HG03060 (cell line): ENCODE measurements at regions not wholly inside any gene's neighbourhood (a gene's known extent, or its start where the extent isn't known, plus 50 kb on each side); places are given as distances from the start of the nearest gene placed in this dataset.
"Not testable (repeated sequence)": the region's sequence is repeated elsewhere in the genome, so short reads cannot be mapped to it uniquely, and the experiment has no call there.

Experiments
- ATAC-seq: cut with Tn5 transposase; IDR thresholded peaks from one replicate; pipeline ENCODE4 v1.9.1; 2021; ENCODE audit warnings: low read depth, moderate number of reproducible peaks; ENCODE audit not compliant: unreplicated experiment

DNA sequence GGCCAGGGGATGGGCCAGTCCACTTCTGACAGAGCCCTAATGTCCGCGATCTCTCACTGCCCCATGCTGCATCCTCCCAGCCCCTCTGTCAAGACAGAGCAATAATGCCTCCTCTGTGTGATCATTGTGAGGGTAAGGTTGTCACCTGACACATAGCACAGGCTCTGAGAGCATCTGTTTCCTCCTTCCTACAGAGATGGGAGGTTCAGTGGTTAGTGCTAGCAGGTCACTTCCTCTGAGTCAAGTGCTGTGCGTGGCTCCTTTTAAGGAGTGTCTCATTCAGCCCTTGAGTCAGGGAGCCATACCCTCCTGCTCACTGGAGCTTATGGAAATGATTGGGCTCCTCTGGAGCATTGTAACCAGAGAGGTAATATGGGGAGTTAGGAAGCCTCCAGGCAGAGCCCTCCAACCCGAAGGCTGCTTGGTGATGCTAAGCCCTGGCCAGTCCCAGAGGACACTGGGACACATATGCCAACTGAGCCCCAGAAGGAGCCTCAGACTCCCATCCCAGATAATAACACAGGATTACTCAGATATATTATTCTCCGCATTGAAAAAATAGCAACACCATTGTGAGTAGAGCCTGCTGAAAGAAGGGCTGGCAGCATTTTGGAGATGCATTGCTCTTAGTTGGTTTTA, 189.0 kb downstream of the GALNT1 start:
- ATAC-seq, result no peak

DNA sequence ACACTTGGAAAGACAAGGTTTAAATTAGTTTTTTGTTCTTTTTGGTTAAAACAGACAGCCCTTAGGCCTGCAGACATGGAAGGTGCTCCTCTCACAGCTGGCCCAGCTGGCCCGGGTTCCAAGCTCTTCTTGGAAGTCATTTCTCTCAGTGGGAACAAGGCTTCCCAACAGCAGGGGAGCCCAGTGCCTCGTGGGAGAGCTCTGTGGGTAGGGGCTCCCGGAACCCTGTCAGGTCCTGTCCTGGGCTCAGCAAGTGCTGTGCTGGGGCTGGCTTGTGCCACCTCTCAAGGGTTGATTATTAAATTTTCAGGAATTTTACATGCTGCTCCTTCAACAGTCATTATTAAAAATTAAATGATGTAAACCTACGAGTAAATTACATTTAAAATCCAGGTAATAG, 189.6 kb downstream of the GALNT1 start:
- ATAC-seq, result no peak

DNA sequence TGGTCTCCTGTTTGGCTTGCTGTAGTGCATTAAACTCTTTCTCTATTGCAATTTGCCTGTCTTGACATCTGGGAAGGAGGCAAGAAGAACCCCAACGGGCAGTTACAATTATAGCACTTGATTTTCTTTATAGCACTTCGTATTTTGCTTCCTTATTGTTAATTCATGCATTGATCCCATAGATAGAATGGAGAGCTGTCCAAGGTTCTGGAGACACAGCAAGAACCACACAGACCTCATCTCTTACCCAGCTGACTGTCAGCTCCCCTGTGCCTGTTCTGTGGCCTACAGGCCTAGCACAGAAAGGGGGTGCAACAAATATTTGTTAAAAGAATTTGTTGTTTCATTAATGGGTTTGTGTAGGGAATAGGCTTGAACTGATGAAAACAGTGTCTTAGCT, 194.3 kb downstream of the GALNT1 start:
- no peak for ATAC-seq

DNA sequence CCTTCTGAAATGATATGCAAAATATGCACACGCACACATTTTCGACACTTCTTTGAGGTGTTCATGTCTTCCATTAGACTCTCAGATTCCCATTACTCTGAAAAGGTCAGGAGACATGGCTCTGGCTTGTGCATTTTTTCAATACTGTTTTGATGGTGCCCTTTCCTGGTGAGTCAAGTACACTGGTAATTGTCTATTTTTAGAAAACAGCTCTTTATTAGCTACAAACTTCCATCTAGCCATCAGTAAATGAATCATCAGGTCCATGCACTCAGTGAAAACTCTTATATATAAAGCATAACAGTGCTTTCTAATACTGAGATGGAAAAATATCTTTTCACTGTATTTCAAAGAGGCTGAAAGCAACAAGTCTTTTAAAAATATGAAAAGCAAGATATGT, 194.9 kb downstream of the GALNT1 start:
- no peak for ATAC-seq

DNA sequence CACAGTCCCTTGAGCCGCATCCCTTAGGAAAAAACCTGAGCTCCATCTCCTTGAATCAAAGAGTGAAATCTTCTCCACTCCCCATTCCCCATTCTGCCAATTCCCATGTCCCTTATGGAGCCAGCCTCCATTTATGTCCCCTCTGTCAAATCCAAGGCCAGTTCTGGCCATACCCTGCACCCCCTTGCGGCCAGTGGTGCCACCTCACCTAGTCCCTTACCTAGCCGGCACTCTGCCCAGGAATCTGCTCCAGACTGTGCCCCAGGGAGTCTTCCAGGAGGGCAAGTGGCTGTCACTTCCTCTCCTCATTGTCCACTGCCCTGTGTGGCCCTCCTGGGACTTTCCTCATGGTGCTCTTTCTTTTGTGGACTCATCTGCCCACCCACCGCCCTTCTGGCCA, 195.4 kb upstream of the RMP24 start:
- ATAC-seq, result no peak

DNA sequence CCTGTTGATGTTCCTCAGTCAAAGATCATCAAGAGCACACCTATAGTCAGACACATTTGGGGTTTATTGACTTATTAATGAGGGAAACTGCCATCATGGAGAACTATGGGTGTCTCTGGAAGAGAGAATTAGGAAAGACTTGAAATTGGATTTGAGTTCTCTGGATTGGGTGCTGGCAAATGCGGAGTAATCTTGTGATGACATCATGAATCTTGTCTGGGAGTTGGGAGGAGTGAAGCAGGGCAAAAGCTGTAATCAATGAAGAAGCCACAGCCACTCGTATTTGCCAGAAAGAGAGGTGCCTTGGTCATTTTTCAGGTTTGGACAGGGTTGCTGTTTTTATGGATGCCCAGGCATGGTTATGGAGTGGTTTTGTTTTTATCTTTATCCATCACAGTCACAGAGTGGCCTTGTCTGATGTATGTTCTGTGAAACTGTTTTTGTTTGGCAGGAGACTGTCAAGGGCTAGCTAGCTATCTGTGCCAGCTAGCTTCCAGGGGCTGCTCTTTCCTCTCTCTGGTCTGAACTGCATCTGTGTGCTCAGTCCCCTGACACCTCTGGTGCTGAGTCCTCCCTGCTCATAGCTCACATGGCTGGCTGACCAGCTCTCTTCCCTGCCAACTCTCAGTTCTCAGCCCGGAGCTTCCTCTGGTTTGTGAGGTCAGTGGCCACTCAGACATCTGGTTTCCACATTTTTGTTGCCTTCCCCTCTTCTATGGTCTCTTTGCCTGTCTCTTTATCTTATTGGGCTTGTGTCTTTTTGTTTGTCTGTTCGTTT, 193.4 kb upstream of the RMP24 start:
- no peak for ATAC-seq

DNA sequence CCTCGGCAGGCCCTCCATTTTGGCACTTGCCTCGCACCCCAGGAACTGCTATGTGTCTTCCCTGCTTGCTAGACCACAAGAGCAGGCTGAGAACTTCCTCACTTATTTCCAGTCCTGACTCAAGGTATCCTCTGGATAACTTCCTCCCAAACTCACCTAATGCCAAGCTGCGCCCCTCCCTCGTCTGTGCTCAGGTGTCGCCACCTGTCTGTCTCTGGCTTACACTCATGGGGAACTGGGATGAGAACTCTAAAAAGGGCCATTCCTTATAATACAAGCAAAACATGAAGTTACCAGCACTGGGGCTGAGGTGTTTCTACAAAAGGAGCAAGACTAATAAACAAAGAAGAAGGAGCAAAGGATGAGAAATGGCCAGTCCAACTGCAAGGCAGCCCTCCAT, 191.5 kb upstream of the RMP24 start:
- ATAC-seq, result no peak

DNA sequence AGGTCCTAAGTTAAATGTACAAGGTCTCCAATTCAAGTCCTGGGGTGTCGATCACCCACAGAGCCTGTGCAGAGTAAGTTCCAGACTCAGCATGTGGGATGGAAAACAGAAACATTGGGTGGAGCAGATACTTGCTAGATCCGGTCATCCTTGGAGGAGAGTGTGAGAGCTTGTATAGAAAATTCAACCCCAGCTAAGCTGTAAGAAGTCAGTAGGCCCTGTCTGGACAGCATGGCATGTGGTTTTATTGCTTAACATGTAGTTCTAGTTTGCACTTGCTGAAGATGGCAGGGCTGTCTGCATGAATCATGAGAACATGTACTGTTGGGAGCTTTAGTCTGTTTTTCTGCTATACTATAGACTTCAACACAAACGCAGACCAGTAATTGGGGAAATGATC, 189.6 kb upstream of the RMP24 start:
- ATAC-seq, result no peak

DNA sequence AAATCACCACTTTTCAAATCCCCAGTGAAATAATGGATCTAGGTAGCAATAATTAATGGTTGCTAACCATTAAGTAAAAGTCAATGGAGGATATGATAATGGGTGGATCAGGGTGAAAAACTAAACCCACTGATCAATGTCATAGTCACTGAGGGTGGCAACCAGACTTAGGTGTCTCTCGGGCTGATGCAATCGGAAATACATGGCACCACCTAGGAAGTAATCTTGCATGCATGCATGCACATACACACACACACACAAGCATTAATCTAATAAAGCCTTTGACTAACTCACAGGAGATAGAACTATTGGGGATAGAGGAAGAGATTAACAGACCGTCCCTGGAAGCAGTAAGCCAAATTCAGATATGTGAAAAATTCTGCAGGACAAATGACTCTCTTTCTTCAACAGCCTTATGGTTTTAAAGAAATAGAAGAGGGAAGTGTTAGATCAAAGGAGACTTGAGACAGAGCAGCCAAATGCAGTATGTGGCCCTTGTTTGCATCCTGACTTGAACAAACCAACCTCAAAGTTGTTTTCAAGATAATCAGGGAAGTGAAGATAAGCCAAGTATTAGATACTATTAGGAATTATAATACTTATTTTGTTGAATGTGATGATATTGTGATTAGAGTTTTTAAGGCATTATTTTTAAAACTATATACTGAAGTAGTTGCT, 186.0 kb upstream of the RMP24 start:
- ATAC-seq, result no peak

DNA sequence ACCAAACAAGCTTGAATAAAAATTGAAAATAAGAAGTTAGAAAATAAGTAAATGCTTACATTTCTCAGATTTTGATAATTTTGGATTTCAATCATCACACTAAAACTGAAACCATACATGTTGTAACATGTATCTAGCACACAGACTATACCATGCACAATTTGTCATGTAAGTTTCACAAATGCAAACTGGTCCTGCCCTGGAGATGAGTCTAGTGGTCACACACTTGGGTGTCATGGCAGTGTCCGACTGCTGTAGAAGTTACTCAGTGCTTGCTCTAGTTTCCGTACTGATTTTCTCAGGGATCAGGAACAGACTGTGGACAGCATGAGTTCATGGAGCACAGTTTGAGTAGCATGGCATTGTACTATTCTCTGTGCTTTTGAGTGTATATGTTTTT, 182.9 kb upstream of the RMP24 start:
- no peak for ATAC-seq

DNA sequence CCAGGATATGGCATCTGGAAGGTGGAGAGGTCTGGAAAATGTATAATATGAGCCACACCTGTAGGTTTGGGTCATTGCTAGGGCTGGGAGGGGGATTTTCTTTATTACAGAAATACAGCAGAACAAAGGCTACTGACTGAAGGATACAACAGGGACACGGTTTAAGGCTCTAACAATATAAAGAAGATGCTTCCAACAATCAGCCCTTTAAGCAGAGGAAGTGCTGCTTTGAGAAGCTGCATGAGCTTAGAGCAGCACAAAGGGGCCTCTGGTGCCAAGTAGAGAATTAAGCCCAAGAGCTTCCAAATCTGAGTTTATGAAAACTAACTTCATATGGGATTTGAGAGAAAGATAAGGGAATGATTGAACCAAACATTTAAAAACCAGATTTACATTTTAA, 174.5 kb upstream of the RMP24 start:
- ATAC-seq, result no peak

DNA sequence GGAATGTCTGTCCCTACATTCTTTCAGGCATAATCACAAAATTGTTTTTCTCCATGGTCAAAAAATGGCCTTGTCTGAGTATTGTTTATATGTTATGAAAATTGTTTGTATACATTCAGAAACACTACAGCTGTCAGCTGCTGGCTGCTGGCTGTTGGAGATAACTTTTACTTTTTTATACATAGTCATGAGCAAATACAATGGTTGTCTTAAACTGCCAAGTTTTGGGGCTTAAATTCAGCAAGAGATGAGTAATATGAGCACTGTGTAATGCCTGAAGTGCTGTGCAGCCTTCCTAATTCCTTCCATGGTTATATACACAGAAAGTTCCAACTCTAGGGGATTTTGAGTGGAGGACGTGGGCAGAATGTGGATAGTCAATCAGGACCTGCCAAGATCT, 168.9 kb upstream of the RMP24 start:
- no peak for ATAC-seq

DNA sequence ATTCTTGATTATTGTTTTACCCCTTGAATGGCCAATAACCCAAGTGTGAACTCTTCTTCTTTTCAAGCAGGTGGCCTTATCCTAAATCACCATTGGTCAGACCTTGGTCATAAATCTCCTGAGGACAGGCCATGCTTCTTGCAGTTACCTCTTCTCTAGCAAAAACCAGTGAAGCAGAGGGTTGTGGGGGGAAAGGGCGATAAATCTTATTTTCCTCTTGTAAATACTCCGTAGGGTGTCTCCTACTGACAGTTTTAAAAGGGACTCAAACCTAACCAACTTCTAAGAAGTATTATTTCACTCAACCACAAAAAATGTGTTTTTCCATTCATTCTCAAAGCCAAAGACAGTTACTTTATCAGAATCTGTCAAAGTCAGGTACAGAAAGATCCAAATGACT, 168.1 kb upstream of the RMP24 start:
- ATAC-seq, result no peak

DNA sequence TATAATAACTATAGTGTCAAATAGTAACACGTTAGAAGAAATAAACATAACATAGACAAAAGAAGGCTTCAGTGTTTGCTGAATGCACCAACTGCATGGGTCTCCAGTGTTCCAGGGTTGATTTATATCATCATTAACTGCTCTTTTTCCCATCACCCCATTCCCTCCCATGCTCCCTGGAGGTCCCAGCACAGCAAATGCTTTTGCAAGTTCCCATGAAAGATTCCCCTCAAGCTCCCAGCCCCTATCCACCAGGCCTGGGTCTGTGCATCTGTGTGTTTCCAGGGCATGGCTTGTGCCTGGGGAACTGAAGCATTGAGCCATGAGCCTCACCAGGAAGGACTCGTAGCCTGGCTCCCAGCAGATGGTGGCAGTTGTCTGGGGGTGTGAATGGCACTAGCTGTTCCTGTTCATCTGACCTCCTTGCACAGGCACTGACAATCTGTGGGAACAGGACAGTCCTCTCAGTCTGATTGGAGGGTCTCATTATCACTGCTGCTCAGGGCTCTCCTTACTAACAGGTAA, 164.6 kb upstream of the RMP24 start:
- ATAC-seq, result no peak

DNA sequence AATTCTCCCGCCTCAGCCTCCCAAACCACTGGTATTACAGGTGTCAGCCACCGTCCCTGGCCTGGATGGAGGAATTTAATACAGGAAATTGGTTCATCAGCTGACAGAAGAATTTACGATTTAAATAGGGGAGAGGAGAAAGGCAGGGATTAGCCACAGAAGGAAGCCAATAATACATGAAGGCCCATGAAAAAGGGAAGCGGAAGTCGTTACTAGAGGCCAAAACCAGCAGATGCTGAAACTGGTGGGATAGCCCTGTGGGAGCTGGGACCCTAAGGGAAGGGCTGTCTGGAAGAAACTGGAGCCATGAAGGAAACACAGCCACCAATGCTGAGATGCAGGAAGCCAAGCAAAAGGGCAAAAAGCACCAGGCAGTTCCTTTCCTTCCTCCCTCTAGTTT, 163.7 kb upstream of the RMP24 start:
- no peak for ATAC-seq

DNA sequence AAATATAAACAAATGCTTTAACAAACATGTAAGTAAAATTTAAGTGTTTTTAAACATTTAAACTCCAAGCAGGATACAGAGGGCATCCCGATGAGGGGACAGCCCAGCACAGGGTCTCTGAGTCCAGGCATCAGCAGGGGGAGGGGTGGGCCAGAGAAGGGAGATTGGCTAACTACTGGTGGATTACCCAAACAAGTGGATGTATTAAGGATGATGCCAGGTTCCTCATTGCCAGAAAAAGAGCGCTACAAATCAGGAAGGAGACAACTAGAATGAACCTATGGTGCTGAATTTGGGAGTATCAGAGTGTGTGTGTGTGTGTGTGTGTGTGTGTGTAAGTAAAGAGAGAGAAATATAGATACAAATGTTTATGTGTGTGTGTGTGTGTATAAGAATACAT, 162.0 kb upstream of the RMP24 start:
- no peak for ATAC-seq

DNA sequence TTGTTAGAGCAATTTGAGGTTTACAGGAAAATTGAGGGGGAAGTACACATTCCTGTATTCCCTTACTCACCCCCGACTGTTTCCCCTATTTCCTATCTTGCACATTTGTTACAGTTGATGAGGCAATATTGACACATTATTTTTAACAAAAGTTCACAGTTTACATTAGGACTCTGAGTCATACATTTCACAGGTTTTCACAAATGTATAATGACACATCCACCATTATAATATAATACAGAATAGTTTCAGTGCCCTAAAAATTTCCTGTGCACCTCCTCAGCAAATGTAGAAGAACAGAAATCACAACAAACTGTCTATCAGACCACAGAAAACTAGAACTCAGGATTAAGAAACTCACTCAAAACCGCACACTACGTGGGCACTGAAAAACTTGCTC, 160.6 kb upstream of the RMP24 start:
- no peak for ATAC-seq

DNA sequence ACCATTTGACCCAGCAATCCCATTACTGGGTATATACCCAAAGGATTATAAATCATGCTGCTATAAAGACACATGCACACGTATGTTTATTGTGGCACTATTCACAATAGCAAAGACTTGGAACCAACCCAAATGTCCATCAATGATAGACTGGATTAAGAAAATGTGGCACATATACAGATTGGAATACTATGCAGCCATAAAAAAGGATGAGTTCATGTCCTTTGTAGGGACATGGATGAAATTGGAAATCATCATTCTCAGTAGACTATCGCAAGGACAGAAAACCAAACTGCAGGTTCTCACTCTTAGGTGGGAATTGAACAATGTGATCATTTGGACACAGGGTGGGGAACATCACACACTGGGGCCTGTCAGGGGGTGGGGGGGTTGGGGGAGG, 157.5 kb upstream of the RMP24 start:
- not testable (repeated sequence) for ATAC-seq

DNA sequence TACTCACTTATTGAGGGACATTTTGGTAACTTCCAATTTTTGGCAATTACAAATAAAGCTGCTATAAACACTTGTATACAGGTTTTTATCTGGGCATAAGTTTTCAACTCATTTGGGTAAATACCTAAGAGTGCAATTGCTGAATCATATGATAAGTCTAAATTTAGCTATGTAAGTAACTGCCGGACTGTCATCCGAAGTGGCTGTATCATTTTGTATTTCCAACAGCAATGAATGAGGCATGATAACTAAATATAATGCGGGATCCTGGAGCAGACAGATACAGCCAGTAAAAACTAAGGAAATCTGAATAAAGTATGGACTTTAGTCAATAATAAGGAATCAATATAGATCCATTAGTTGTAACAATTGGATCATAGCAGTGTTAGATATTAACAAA, 156.5 kb upstream of the RMP24 start:
- ATAC-seq, result no peak

DNA sequence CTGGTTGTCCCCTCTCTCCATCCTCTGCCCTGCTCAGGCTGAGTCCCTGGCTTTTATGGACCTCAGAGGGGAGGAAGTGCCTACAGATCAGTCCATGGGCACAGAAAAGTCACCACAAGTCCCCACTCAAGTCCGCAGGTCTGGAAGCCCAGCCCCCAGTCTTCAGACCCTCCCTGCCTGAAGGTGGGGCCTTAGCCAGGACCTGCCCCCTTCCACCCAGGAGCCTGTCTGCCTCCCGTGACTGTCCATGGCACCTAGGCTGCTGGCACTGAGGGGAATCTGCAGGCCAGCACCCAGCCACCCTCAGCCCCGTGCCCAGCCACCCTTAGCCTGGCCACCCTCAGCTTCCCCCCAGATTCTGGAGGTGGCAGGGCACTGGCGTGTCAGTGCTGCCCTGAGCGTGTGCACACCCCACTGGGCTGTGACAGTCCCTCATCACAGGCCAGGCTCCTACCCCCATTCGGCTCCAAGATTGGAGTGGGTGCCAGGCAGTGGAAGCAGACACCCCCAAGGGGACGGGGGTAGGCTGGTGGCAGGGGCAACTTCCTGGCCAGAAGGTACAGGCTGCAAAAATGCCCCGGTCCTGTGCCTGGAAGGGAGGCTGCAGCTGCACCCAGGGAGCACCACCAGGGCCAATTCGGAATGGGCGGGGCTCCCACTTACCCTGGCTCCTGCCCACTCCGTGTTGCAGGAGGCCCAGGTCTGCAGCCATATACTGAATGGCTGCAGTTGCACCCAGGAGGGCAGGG, 154.7 kb upstream of the RMP24 start:
- ATAC-seq, result no peak

DNA sequence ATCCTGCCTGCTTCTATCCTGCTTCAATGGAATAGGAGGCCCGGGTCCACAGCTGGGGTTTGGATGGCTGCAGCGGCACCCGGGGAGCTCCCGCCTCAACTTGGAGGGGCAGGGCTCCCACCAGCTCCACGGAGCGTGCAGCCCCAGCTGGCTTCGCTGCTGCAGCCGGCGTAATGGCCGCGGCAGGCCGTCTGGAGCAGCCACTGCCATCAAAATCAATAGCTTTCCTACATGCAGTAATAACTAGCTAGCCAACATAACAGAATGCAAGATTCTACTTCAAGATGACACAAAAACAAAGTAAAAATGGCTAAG, 154.2 kb upstream of the RMP24 start:
- ATAC-seq, result no peak
